Kidney glomerular epithelial cell (primary cell): ENCODE measurements at regions not wholly inside any gene's neighbourhood (a gene's known extent, or its start where the extent isn't known, plus 50 kb on each side); places are given as distances from the start of the nearest gene placed in this dataset.

Source experiments
- DNase-seq: peaks from one replicate; lab custom pipeline; 2025; lab: John Stamatoyannopoulos, UW

DNA sequence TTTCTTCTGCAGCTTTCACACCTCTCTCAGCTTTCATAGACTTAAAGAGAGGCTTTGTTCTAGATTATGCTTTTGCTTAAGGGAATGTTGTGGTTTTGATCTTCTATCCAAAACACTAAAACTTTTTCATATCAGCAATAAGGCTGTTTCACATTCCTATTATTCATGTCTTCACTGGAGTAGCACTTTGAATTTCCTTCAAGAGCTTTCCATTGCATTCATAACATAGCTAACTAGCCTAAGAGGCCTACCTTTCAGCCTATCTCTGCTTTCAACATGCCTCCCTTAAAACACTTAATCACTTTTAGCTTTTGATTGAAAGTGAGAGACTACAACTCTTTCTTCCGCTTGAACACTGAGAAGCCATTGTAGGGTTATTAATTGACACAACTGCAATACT, 1117.0 kb upstream of the PHF14 start:
- no peak for DNase-seq

DNA sequence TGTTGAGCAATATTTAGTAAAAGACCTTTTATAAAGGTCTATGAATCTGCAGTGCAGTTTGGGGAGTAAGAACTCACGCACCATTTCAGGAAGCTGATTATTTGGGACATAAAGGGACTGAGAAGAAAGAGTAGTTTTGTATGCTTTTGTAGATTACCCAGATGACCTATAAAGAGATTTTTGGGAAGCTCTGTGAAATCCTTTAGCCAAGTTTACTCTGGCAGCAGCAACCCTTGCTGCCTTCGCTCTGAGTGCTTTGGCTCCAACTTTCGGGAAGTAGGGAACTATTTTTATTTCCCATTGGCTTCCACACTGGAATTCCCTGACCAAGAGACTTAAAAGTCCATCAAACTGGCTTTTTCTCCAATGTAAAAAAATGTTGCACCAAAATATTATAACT, 1110.1 kb upstream of the PHF14 start:
- DNase-seq: no peak

DNA sequence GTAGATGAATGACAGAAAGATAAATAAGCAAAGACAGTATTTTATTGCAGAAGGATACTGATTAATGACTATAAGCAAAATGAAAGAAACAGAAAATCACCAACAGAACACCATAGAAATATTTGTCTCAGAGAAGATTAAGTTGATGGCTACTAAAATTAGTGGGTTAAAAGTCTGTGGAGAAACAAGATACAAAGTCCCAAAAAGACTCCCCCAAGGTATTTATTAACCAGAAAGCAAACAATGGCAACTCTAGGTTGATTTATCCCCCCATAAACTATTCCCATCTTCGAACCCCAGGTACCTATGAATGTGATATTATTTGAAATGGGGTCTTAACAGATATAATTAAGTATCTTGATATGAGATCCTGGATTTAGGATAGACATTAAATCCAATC, 1104.5 kb upstream of the PHF14 start:
- no peak for DNase-seq

DNA sequence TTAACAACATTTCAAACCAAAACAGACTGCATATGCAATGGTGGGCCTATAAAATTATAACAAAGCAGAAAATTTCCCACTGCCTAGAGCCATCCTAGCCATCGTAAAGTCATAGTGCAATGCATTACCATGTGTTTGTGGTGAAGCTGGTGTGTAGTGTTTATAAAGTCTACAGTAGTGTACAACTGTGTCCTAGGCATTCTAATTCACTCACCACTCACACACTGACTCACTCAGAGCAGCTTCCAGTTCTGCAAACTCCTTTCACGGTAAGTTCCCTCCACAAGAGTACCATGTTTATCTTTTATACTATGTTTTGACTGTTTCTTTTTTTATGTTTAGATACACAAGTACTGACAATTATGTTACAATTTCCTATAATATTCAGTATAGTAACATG, 1104.1 kb upstream of the PHF14 start:
- DNase-seq: no peak

DNA sequence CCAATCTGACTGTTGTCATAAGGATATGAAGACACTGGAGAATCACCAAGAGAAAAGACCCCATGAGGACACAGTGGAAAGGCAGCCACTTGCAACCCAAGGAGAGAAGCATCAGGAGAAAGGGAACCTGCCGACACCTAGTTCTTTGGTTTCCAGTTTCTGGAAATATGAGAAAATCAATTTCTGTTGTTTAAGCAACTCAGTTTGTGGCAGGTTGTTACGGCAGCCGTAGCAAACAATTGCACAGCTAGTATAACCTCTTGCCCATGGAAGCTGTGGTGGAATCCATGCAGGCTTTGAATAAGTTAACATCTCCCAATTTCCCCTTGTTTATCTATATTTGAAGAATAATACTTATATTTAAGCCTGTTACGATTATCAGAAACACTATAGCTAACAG, 1103.0 kb upstream of the PHF14 start:
- DNase-seq: no peak

DNA sequence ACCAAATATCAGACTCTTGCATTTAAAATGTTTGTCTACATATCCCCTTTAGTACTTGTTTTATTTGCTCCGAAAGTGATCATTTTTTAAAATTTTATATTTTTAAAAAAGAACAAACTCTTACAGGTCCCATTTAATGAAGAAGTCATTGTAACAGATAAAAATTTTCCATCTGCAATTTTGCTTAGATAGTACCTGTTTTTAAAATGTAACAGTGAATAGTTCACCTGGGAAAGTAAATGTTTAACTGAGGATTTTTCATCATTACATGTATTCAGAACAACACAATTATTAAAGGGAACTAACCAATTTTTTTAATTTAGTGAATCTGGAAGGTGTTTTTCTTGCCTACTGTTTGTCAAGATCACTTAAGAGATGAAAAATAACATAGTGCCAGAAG, 1099.5 kb upstream of the PHF14 start:
- DNase-seq: no peak

DNA sequence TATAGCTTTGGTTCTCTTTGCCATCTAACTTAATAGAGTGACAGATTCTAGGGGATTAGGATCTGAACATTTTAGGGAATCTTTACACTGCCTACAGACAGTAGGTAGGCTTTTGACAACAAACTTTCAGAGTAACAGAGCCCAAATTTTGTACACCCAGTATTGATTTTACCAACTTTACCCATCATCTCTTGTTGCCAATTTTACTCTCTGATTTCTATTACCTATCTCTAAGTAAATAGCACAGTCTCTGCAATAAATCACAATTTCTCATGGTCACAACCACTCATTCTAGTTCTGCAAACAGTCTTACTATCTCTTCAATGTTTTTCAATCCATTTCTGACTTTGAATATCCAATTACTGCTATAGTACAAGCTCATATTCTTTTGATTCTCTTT, 1097.6 kb upstream of the PHF14 start:
- DNase-seq: no peak

DNA sequence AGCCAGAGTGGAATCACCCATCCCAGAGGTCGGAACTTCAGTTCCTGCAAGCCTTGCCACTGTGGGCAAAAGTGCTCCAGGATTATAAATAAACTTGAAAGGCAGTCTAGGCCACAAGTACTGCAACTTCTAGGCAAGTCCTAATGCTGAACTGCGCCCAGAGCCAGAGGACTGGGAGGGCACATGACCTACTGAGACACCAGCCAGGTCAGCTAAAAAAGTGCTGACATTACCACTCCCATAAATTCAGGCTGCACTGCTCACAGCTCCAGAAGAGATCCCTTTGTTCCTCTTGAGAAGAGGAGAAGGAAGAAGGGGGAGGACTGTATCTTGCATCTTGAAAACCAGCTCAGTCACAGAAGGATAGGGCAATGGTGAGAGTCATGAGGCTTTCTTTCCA, 1084.1 kb upstream of the PHF14 start:
- DNase-seq: no peak

DNA sequence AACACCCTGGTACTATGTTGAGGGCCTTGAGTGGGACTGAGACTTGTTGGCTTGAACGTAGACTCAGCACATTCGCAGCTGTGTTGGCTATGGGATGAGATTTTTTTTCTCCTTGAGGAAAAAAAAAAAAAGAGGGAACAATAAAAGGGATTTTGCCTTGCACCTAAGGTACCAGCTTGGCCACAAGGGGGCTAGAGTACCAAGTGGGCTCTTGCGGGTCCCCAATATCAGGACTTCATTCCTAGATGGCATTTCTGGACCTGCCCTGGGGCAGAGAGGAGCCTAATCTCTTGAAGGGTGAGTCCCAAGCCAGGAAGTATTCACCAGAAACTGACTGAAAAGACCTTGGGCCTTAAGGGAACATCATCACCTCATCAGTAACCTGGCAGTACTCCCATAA, 1083.6 kb upstream of the PHF14 start:
- DNase-seq: no peak

DNA sequence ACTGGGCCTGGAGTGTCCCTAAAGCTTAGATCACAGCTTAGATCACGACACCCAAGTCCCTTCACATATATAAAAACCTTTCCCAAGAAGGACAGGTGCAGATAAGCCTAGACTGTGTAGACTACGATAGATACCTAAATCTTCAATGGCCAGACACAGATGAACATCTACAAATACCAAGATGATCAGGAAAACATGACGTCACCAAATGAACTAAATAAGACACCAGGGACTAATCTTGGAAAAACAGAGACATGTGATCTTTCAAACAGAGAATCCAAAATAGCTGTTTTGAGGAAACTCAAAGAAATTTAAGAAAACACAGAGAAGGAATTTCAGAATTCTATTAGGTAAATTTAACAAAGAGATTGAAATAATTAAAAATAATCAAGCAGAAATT, 1082.6 kb upstream of the PHF14 start:
- no peak for DNase-seq

DNA sequence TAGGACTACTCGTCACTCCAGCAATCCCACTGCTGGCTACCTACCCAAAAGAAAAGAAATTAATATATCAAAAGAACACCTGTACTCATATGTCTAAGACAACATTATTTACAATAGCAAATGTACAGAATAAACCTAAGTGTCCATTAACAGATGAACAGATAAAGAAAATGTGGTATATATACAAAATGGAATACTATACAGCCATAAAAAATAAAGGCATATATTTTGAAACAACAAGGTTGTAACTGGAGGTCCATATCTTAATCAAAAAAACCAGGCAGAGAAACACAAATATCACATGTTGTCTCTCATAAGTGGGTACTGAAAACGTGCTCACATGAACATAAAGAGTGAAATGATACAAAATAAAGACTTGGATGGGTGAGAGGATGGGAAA, 1073.3 kb upstream of the PHF14 start:
- no peak for DNase-seq

DNA sequence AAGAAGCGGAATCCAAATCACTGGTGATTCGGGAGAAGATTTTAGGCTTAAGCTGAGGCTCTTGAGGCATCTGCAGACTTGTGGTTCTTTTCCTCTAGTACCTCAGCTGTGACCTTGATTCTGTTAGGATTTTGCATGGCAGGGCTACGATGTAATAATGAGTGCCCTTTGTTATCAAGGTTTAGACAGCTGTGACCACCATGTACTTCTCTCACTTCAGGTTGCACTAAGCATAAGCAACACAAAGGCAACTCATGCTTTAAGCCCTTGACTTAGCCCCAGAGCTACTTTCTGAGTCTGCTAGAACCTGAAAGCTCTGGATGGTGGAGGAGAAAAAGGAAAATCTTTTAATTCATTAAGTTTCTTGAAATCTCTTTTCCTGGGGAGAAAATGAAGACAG, 1052.3 kb upstream of the PHF14 start:
- DNase-seq: no peak

DNA sequence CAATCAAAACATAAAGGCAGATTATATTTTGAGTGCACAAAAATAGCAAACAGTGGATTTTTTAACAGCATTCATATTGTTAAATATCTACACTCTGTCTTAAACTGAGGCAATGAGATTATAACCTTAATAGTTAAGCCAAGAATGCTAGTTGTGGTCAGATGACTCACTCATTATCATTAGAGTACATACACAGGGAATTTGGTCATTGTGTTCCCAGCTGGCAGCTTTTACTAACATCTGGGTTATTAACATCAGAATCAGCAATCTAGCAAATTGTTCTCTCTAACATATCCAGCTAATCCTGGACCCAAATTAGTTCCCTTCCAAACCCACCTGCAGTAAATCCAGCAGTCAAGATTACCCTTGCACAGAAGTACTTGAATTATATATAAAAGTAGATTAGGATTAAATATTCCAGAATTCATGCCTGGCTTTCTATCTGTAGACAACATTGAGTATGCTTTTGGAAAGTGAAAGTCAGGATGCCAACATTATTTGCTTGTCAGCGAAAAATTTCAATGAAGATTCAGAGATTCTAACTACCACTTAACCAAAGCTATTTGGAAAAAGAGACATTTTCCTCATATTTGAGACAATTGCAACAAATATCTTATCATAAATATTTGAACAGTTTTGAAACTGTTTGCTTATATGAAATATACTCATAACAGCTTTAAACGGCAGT, 1035.6 kb upstream of the PHF14 start:
- DNase-seq: no peak

DNA sequence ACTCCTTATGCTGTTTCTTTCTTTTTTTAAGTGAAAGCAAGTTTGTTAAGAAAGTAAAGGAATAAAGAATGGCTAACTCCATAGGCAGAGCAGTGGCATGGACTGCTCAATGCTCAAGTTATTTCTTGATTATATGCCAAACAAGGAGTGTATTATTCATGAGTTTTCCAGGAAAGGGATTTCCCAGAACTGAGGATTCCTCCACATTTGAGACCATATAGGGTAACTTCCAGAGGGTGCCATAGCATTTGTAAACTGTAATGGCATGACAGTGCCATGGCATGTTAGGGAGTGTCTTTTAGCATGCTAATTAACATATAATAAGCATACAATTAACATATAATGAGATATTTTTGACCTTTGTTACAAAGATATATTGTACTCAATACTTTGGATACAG, 1034.5 kb upstream of the PHF14 start:
- no peak for DNase-seq

DNA sequence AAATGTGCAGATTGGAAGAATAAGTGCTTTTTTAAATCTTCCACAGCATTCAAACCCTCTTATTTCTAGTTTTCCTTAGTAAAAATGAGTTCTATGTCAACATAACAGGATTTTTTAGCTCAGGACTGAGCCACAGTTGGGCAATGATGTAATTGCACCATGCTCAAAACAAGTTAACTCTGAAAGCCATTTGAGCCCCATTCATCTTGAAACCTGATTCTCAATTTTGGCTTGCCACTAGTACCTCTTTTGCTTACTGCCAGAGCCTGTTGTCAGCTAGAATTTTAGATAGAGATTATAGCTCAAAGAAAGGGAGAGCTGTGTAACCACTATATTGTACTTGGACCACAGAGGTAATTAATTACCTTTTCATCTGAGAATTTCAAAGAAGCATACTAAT, 1028.5 kb upstream of the PHF14 start:
- no peak for DNase-seq

DNA sequence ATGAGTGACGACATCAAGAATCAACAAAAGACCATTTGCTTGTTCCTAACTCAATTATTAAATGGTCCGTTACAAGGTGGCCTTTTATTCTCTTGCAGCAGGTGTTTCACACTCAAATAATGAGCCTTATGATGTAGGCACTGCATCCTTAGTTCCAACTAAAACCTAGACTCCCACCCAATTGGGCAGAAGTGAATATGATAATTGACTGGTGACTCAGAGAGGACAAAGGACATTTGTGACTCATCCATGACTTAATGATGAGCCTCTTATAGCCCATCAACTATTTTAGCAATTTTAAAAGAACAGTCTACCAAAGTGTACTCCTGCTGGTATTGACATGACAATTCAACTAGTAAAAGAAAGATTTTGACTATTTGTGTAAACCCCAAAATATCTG, 1027.8 kb upstream of the PHF14 start:
- no peak for DNase-seq

DNA sequence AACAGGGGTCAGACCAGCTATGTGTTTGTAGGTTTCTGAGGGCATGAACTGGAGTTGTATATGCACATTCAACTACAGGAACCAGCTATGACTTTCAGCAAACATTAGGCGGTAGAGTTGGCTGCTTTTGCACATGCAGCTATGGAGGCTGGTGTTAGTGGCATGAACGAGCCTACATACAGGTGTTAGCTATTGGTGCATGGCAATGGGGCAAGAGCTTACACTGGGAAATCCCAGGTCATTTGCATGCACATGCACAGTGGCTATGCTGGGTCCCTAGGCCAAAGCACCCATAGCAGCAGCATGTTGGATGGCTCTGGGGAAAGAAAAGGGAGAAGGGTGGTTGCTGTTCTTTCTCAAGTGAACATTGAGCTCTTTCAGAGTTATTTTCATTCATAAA, 1018.5 kb upstream of the PHF14 start:
- DNase-seq: no peak

DNA sequence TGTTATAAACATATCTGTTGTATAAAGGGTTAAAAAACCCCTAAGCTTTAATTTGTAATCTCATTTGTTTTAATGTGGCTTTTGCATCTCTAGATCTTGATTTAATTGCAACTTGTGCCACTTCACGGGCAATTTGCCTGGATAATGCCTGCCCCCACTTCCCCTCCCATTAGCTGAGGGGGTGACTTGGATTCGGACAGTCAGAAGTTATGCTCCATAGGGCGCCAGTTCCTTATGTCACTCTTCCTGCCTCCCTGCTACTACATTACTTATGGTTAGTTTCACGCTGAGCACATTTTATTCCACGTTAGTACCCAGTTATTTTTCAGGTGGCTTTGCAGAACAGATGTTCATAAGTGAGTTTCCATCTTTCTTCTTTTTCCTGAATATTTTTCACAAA, 1015.2 kb upstream of the PHF14 start:
- no peak for DNase-seq

DNA sequence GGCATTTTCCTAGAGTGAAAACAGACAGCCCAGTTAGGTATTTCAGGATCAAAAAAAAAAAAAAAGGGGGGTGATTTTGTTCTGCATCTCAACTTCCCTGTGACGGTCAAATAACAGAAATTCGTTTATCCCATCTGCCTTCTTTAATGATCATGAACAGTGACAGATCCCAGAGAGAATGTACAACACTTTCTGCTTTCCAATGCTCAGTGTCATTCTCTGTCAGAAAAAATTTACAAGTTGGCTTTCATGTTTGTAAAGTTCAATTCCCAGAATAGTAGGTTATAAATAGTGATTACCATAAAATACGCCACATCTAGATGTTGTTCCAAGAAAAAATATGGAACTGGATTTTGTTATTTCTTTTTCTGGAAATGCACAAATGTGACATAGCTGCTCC, 1013.2 kb upstream of the PHF14 start:
- DNase-seq: no peak

DNA sequence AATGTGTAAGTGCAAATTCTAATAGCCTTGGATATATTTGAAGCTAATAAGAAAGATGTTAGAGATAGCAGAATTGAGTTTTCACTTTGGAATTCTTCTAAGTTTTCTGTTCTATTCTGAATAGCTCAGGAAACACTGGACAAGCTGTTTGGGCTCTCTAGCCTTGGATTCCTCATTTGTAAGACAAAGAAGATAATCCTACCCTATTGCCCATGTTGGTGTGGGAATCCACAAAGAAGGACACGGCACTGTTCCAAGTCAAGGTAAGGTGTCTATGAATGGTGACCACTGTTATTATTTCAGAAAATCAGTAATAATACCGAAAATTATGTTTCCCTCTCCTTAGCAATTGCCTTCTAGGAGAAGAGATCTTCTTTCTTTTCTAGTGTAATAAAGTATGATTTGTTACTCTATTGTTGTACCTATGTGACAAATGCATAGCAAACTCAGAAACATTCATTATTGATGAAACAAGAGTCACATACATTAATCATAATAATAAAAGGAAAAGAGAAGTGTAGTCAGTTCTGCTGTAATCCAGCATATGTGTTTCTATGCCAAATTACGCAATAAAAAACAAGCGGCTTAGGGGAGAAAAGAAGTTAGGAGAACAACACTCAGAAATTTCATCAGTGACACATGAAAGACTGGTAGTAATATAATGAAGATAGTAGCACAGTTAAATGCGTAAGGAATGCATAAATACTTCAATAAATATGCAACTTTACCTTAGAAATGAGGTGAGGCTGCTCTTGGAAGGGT, 1012.3 kb upstream of the PHF14 start:
- no peak for DNase-seq

DNA sequence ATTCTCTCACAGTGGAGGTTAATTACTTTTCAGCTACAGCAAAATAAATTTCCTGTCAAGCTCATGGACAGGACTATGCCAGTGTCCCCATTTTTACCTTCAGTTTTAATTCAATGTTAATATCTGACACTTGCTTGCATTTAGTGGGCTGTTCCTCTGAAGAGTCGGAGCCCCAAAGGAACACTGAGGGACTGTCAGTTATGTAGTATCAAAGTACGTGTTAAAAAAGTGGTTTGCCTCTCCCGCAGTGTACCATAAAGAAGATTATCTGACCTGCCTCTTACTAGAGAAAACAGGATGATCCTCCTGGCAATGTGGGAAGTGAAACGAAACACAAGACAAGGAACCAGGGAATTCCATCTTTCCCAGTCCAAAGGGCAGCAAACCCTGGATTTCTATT, 1010.9 kb upstream of the PHF14 start:
- DNase-seq: no peak

DNA sequence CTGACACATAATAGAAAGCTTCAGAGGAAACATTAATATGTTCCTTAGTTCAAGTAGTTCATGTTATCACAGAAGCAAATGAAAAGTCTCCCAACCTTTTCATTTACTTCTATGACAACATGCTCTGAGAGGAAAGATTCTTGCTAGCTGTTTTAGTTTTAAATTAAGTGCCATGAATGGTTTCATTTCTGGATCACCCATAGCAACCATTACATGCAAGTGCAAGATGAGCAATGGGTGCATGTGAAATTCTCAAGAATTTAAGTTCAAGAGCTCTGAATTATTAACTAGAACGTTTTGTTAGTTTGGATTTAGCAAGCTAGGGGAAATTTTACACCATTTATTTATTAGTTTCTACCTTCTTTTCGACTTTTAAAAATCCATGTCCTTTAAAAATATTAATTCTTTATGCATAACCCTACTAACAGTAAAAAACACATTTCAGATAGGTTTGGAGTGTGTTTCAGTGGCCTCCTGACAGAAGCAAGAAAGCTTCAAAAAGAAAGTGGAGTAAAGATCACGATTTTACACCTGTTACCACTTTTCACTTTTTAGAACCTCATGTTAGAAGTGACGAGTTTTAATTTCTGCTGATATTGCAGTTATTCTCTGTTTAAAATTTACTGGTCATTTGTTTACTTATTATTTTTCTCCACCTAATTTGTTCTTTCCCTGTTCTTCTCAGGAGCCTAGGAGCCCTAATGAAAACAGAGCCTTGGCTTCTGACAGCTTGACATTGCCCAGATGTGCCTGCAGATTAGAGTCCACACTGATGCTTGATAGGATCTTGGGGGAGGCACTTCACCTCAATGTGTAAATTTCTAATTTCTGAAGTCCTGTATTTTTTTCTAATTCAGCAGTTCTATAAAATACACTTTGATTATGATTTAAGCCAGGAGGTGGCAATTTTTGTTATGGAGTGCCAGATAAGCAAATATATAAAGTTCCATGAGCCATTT, 995.3 kb upstream of the PHF14 start:
- DNase-seq: no peak
